Neural crest cell (in vitro differentiated cells): ENCODE measurements at regions not wholly inside any gene's neighbourhood (a gene's known extent, or its start where the extent isn't known, plus 50 kb on each side); places are given as distances from the start of the nearest gene placed in this dataset.

ENCODE experiments used
- DNase-seq: peaks from one replicate; pipeline ENCODE4 v3.0.0; 2021; ENCODE audit warnings: low read depth, mixed read lengths, low spot score
- H3K27ac Mint-ChIP-seq: one replicate; pipeline ENCODE4 v1.8.0; 2021; ENCODE audit warnings: mild to moderate bottlenecking, mixed read lengths; ENCODE audit not compliant: unreplicated experiment
- H3K27me3 Mint-ChIP-seq: 2 replicates; pipeline ENCODE4 v1.8.0; 2021; ENCODE audit warnings: low read depth, mild to moderate bottlenecking, mixed read lengths
- H3K36me3 Mint-ChIP-seq: 2 replicates; pipeline ENCODE4 v1.8.0; 2021; ENCODE audit warnings: low read depth, mild to moderate bottlenecking, mixed read lengths
- H3K4me1 Mint-ChIP-seq: 2 replicates; pipeline ENCODE4 v1.8.0; 2021; ENCODE audit warnings: mixed read lengths
- H3K4me3 Mint-ChIP-seq: one replicate; pipeline ENCODE4 v1.8.0; 2021; ENCODE audit warnings: mild to moderate bottlenecking, mixed read lengths
- H3K9me3 Mint-ChIP-seq: 2 replicates; pipeline ENCODE4 v1.8.0; 2021; ENCODE audit warnings: mixed read lengths
- TF ChIP-seq, protein P1 (sequence below): fragments of 200-600 bp; sonication (generic); conservative IDR thresholded peaks from 2 replicates; pipeline ENCODE4 v1.5.0; 2021; ENCODE audit warnings: antibody characterized with exemption, mild to moderate bottlenecking

DNA sequence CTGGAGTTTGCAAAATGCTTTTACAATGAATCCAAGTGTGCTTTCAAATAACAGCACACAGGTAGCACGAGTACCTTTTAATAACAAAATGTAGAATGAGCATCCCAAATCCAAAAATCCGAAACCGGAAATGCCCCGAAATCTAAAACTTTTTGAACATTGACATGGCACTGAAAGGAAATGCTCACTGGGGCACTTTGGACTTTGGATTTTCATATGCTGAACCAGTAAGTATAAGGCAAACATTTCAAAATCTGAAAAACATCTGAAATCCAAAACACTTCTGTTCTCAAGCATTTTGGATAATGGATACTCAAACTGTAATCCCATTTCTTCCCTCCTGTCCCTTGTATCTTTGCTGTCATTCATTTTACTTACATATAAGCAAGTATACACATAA lies 50.1 kb downstream of the GCNT4 start:
- peaks cover 22% of the 10 kb centered on the region for H3K9me3 Mint-ChIP-seq
- peaks cover 3% of the 10 kb centered on the region for H3K4me1 Mint-ChIP-seq
- no peak overlapping the region for H3K27ac Mint-ChIP-seq
- no peak overlapping the region for H3K4me3 Mint-ChIP-seq
- TF ChIP-seq, protein P1, sequence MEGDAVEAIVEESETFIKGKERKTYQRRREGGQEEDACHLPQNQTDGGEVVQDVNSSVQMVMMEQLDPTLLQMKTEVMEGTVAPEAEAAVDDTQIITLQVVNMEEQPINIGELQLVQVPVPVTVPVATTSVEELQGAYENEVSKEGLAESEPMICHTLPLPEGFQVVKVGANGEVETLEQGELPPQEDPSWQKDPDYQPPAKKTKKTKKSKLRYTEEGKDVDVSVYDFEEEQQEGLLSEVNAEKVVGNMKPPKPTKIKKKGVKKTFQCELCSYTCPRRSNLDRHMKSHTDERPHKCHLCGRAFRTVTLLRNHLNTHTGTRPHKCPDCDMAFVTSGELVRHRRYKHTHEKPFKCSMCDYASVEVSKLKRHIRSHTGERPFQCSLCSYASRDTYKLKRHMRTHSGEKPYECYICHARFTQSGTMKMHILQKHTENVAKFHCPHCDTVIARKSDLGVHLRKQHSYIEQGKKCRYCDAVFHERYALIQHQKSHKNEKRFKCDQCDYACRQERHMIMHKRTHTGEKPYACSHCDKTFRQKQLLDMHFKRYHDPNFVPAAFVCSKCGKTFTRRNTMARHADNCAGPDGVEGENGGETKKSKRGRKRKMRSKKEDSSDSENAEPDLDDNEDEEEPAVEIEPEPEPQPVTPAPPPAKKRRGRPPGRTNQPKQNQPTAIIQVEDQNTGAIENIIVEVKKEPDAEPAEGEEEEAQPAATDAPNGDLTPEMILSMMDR = no peak
- no peak for DNase-seq
- H3K27me3 Mint-ChIP-seq = no peaks in the 10 kb centered on the region
- H3K36me3 Mint-ChIP-seq = peaks cover 8% of the 10 kb centered on the region

DNA sequence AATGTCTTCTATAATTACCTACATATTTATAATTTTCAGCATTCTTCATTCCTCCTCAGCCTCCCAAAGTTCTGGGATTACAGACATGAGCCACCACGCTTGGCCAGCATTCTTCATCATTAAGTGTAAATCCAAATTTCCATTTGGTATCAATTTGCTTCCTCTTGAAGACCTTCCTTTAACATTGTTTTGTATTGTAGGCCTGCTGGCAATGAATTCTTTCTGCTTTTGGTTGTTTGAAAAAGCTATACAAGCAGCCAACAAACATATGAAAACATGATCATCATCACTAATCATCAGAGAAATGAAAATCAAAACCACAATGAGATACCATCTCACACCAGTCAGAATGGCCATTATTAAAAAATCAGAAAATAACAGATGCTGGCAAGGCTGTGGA lies 56.4 kb downstream of the GCNT4 start:
- Mint-ChIP-seq H3K36me3 (peaks cover 2% of the 10 kb centered on the region), H3K4me1 (no peaks in the 10 kb centered on the region), H3K27me3 (peaks cover 3% of the 10 kb centered on the region), H3K9me3 (peaks cover 16% of the 10 kb centered on the region), H3K4me3 (no peak overlapping the region), H3K27ac (no peak overlapping the region)
- TF ChIP-seq, protein P1 = no peak
- DNase-seq = no peak

GRCh38 chr5:74994826-74995225 lies 57.5 kb downstream of the GCNT4 start:
- Mint-ChIP-seq H3K27ac (no peak overlapping the region), H3K4me1 (no peaks in the 10 kb centered on the region), H3K36me3 (peaks cover 2% of the 10 kb centered on the region), H3K27me3 (peaks cover 3% of the 10 kb centered on the region), H3K9me3 (peaks cover 16% of the 10 kb centered on the region), H3K4me3 (no peak overlapping the region)
- no peak for DNase-seq
- TF ChIP-seq, protein P1 = no peak

DNA sequence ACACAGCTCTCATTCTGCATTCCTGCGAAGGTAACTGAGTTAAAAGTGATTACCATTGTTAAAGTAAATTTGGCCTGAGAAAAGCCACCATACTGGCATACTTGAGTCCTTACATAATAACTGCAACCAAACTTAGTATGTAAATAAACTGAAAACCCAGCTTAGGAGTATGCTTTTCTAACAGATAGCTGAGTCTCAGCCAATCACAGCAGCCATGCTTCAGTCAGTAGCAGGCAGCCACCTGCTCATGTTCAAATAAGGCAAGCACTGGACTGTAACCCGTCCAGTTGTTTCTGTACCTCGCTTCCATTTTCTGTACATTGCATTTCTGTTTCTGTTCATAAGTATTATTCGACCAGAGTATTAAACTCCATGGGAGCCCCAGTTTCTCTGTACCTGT lies 58.6 kb downstream of the GCNT4 start:
- no peak overlapping the region for H3K4me3 Mint-ChIP-seq
- TF ChIP-seq, protein P1 = no peak
- H3K9me3 Mint-ChIP-seq = peaks cover 19% of the 10 kb centered on the region
- DNase-seq = no peak
- H3K4me1 Mint-ChIP-seq = no peaks in the 10 kb centered on the region
- peaks cover 2% of the 10 kb centered on the region for H3K36me3 Mint-ChIP-seq
- H3K27ac Mint-ChIP-seq = no peak overlapping the region
- H3K27me3 Mint-ChIP-seq = peaks cover 3% of the 10 kb centered on the region

GRCh38 chr5:74992791-74993190 lies 59.6 kb downstream of the GCNT4 start:
- Mint-ChIP-seq H3K4me1 (no peaks in the 10 kb centered on the region), H3K9me3 (peaks cover 20% of the 10 kb centered on the region), H3K27me3 (peaks cover 3% of the 10 kb centered on the region), H3K27ac (no peak overlapping the region), H3K36me3 (peaks cover 2% of the 10 kb centered on the region), H3K4me3 (no peak overlapping the region)
- TF ChIP-seq, protein P1 = no peak
- DNase-seq = no peak

GRCh38 chr5:74991522-74991921 lies 60.8 kb downstream of the GCNT4 start:
- no peak for DNase-seq
- no peak overlapping the region for H3K4me3 Mint-ChIP-seq
- peaks cover 3% of the 10 kb centered on the region for H3K27me3 Mint-ChIP-seq
- H3K9me3 Mint-ChIP-seq = peaks cover 11% of the 10 kb centered on the region
- H3K4me1 Mint-ChIP-seq = no peaks in the 10 kb centered on the region
- TF ChIP-seq, protein P1 = no peak
- H3K27ac Mint-ChIP-seq = no peak overlapping the region
- H3K36me3 Mint-ChIP-seq = peaks cover 1% of the 10 kb centered on the region
